ENCODE measurements at regions not wholly inside any gene's neighbourhood (a gene's known extent, or its start where the extent isn't known, plus 50 kb on each side); places are given as distances from the start of the nearest gene placed in this dataset.

DNA sequence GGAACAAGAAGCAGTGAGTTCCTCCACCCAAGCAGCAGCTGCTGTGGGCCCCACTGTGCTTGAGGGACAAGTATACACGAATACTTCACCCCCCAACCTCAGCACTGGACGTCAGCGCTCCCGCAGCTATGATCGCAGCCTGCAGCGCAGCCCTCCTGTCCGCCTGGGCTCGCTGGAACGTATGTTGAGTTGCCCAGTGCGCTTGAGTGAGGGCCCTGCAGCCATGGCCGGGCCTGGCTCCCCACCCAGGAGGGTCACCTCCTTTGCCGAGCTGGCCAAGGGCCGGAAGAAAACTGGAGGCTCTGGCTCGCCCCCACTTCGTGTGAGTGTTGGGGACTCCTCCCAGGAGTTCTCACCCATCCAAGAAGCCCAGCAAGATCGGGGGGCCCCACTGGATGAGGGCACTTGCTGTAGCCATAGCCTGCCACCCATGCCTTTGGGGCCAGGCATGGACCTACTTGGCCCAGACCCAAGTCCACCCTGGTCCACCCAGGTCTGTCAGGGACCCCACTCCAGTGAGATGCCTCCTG, 57.1 kb upstream of the TESK1 start:
- TF ChIP-seq POLR2AphosphoS5 (IDR thresholded peaks at IDR 0.05; ENCODE audit: borderline replicate concordance, low read depth, low read length) (no peak), EZH2 (IDR thresholded peaks at IDR 0.05) (no peak)
